HG02610 (cell line): ENCODE measurements at regions not wholly inside any gene's neighbourhood (a gene's known extent, or its start where the extent isn't known, plus 50 kb on each side); places are given as distances from the start of the nearest gene placed in this dataset.
"Not testable (repeated sequence)": the region's sequence is repeated elsewhere in the genome, so short reads cannot be mapped to it uniquely, and the experiment has no call there.

Source experiments
- ATAC-seq: cut with Tn5 transposase; IDR thresholded peaks from one replicate; pipeline ENCODE4 v1.9.1; 2021; ENCODE audit warnings: mild to moderate bottlenecking, moderate library complexity; ENCODE audit not compliant: unreplicated experiment

DNA sequence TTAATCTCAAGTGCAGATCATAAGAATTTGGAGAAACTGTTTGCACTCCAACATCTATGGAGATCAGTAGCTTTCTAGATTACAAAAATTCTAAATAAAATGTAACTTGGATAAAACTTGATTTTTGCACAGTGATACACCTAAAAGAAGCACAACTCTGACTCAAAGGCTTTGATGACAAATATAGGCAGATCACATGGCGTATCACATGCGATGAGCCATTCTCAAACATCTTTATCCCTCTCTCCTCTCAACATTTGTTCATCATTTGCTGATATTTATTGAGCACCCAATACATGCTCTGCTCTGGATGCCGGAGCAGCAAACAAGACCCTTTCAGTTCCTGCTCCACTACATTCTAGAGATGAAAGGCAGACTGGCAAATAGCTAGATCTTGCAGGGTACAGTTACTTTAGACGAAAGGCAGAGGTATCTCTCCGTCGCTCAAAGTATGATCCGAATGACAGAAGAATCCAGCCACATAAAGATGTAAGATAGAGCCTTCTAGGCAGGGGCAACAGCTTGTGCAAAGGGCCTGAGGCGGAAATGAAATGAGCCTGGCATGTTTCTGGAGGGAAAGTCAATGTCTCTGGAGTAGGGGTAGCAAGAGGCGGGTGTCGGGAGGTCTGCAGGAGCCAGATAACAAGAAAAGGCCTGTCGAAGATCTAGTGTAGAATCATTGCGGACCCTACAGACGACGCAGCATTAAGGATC, 145.8 kb upstream of the ERRFI1 start:
- ATAC-seq: no peak

DNA sequence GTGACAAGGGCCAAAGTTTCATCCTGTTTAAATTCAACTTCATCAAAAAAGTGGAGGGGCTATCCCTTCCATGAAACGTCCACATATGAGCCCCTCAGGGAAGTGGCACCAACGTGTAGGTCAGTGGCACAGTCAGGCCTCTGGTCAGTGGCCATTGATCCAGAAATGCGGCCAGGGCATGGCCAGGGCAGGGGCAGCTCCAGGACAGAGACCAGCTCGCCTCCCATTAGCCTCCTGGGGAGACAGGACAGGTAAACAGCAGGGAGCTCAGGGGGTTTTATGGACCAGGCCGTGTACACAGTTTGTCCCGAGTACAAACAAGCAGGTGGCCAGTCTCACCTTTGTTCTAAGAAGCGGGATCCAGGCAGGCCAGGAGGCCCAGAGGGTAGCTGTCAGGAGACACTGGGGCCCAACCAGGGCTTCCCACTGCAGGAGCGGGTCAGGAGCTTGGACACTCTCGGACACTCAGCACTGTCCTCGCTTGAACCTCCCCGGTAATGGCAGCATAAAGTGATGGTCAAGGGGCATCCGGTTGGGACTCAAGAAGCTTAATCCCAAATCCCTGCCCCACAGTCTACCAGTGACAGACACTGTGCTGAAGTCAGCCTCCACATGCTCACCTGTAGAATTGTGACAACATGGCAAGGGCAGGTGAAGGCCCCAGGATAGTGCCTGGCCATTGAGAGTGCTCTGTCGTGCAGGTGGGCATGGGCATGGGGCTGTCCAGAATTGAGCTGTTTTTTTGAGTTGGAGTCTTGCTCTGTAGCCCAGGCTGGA, 144.1 kb upstream of the ERRFI1 start:
- no peak for ATAC-seq

GRCh38 chr1:8169364-8170058, 143.4 kb upstream of the ERRFI1 start:
- peak; percentile 46 for ATAC-seq

DNA sequence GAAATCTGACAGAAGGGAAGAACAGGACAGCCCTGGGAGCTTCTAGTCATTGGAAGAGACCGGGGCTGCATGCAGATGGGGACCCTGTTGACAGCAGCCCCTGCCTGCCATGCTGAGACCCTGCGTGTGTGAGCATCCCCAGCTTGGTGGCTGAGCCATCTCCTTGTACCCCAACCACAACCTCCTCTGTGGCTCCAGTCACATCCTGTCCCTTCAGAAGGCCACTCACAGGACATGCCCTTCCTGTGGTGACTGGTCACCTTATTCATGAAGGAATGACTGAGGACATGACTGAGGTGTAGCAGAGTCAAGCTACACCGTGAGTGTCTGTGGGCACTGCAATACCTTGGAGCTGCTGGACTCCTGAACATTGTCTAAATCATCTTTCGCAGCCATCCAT, 141.8 kb upstream of the ERRFI1 start:
- ATAC-seq: no peak

DNA sequence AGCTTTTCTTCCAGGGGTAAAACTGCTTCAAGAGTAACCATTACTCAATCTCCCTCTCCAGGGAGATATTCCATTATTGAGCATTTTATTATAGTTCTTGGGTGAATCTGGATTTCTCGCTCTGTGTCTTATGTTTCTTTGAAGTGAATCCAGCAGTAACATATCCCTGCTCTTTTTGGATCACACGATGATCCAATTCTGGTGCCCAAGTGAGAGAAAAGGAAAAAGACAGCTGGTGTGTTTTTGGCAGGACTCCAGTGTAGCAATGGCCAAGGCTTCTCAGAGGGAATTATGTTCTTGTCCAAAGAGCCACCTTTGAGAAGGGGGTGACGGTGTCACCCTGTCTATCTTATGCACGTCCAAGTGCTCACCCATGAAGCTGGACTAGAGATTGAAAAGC, 140.3 kb upstream of the ERRFI1 start:
- ATAC-seq: no peak

DNA sequence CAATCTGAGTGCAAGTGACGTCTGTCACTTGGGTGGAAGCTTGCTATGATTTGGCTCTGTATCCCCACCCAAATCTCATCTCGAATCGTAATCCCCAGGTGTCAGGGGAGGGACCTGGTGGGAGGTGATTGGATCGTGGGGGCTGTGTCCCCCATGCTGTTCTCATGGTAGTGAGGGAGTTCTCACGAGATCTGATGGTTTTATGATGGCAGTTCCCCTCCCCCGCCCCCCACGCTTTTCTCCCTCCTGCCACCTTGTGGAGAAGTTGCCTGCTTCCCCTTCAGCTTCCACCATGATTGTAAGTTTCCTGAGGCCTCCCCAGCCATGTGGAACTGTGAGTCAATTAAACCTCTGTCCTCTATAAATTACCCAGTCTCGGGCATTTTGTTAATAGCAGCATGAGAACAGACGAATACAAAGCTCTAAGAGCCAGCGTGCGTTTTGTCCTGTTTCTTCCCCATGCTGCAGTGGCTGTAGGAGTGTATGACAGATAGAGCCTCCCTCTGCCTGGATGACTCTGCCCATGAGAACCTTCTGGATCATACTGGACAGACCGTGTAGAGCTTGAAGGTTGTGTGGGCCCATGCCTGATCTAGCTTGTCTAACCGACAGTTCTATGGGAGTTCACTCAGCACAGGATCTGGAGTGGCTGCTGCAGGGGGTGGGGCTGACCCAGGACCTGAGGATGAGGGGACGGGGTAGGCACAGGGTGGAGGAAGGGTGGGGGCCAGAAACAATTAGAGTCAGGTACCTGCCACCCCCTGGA, 139.7 kb upstream of the ERRFI1 start:
- no peak for ATAC-seq

GRCh38 chr1:8164670-8165069, 138.6 kb upstream of the ERRFI1 start:
- no peak for ATAC-seq

- ATAC-seq: no peak
Measured at GRCh38 chr1:8163039-8163438, 136.9 kb upstream of the ERRFI1 start.

DNA sequence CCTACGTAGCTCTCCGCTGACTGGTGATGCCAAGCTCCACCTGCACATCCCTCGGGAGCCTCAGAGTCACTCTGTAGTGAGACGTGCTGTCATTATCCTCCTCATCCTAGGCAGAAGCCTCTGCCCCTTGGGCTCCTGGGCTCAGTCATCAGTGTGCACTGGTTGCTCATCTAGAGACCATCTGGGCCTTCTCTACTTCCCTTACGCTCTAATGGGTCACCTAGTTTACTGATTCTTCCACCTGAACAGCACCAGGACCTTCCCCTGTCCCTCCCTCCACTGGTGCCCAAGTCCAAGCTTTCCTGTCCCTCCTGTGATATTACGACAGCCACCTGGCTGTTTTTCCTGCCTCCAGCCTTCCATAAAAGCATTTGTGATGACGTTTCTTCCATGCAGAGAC, 136.1 kb upstream of the ERRFI1 start:
- no peak for ATAC-seq

- no peak for ATAC-seq
Measured at GRCh38 chr1:8161546-8162105, 135.5 kb upstream of the ERRFI1 start.

DNA sequence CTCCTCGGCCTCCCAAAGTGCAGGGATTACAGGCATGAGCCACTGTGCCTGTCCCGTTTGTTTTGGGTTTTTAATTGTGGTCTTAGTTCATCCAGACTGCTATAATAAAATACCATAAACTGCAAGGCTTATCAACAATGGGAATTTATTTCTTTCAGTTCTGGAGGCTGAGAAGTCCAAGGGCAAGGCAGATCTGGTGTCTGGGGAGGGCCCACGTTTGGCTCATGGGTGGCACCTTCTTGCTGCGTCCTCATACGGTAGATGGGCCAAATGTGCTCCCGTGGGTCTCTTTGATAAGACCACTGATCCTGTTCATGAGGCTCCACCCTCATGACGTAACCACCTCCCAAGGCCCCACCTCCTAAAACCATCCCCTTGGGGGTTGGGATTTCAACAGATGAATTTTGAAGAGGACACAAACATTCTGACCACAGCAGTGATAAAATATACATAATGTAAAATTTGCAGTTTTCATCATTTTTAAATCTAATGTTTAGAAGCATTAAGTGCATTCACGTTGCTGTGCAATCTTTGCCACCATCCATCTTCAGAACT, 133.4 kb upstream of the ERRFI1 start:
- no peak for ATAC-seq

- ATAC-seq: no peak
Measured at GRCh38 chr1:8158995-8159394, 132.9 kb upstream of the ERRFI1 start.

DNA sequence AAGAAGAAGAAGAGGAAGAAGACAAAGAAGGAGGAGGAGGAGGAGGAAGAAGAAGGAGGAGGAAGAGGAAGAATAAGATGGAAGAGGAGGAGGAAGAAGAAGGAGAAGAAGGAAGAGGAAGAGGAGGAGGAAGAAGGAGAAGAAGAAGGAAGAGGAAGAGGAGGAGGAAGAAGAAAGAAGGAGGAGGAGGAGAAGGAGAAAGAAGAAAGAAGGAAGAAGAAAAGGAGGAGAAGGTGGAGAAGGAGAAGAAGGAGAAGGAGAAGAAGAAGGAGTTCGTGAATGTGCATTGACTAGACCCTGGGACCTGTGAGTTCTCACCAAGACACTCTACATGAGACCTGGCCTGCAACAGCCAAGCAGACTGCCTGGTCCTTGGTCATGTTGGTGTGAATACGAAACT, 131.7 kb upstream of the ERRFI1 start:
- ATAC-seq: no peak

DNA sequence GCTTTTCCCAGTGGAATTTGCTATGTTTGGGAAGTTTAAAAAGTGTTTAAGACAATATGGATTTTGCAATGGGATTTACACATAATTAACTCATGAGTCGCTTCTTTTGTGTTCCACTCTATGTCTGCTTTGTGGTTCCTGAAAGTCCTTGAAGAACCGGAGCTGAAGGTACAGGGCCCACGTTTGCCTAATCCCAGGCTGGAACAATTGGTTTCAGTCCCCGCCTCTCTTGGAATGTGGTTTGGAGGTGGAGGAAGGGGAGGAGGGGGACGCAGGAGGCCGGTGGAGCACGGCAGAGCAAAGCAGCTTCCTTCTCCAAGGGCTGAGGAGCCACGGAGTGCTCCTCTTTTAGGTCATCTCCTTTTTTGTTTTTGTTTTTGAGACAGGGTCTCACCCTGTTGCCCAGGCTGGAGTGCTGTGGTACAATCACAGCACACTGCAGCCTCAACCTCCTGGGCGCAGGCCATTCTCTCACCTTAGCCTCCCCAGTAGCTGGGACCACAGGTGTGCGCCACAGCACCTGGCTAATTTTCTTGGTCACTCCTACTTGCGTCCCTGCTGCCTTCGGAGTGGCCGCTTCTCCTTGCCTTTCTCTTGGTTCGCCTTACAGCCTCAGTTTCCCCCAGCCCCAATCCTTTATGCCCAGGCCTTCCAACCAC, 129.5 kb upstream of the ERRFI1 start:
- no peak for ATAC-seq

DNA sequence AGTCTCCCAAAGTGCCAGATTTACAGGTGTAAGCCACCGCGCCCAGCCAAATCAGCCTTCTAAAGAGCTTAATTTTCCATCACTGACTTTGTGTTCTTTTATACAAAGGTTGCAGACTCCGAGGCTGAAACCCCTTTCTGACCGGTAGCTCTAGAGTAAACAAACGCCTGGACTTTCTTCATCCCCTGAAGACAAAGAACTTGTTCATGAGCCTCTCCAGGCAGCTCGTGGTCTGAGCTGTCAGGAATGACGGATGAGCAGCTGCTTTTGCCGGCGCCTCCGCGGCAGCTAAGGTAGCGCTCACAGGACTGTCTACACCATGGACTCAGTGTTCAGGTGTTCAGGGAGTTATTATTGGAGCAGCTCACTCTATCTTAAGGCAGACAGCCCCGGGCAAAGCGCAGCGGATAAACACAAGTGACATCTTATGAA, 128.5 kb upstream of the ERRFI1 start:
- no peak for ATAC-seq

DNA sequence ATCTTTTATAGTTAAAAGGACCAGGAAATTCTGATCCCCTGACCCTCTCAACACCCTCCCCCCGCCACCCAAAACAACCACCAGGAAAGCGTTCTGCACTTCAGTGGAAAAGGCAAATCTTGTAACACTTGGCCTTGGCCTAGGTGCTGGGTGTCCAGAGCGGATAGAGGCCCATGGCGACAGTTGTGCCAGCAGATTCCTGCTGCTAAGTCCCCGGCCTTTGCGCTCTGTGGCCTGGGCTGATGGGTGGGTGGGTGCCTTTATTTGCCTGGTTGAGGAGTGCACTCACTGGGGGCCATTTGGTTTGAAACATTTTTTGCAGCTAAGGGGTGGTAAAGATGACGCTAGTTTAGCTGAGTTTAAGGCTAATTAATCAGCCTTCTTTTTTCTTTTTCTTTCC, 127.9 kb upstream of the ERRFI1 start:
- ATAC-seq: no peak

GRCh38 chr1:8152731-8153702, 126.9 kb upstream of the ERRFI1 start:
- ATAC-seq: no peak

GRCh38 chr1:8151647-8152046, 125.5 kb upstream of the ERRFI1 start:
- no peak for ATAC-seq

- ATAC-seq: not testable (repeated sequence)
Measured at GRCh38 chr1:8149756-8150155, 123.6 kb upstream of the ERRFI1 start.
